ENCODE measurements at regions not wholly inside any gene's neighbourhood (a gene's known extent, or its start where the extent isn't known, plus 50 kb on each side); places are given as distances from the start of the nearest gene placed in this dataset.
"Not testable (repeated sequence)": the region's sequence is repeated elsewhere in the genome, so short reads cannot be mapped to it uniquely, and the experiment has no call there.

DNA sequence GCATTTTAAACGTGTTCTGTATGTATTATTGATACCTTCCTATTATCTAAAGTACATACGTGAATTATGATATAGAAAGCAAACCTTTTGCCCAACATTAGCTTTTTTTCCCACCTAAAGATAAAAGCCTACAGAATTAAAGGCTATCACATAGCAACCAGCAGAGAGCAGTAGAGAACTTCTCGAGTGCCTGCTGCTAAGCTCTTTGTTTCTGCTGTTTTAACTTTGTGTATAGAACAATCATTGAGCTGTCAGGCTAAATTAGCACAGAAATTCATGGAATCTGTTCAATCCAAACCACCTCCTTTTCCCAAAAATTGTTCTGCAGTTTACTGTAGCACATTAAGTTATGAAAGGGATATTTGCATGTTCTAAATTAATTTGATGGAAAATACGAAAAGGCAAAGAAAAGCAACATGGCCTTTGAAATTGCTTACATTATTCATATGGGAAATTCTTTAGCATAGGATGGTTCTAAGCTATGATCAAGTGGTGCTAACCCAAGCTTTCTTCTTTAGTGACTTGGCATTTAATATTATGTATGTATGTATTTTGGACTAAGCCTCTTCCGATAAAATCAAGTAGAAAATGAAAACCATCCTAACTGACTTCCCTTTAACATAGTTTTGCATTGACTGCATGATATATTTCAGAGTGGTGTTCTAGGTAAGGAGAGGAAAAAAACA, 1288.5 kb downstream of the GATA3 start:
- no peaks in the 10 kb centered on the region for H3K9me3 ChIP-seq (ENCODE audit: control insufficient read depth, low read depth, low read length)
- no peak overlapping the region for H3K4me2 ChIP-seq (ENCODE audit: control insufficient read depth, extremely low read depth, insufficient read depth, low read depth, low read length)
- no peak overlapping the region for H3K9ac ChIP-seq (ENCODE audit: control insufficient read depth, extremely low read depth, insufficient read depth, low read length)
- H3K9me1 ChIP-seq (ENCODE audit: control insufficient read depth, extremely low read depth, insufficient read depth, low read length) = no peaks in the 10 kb centered on the region
- TF ChIP-seq, protein P1, sequence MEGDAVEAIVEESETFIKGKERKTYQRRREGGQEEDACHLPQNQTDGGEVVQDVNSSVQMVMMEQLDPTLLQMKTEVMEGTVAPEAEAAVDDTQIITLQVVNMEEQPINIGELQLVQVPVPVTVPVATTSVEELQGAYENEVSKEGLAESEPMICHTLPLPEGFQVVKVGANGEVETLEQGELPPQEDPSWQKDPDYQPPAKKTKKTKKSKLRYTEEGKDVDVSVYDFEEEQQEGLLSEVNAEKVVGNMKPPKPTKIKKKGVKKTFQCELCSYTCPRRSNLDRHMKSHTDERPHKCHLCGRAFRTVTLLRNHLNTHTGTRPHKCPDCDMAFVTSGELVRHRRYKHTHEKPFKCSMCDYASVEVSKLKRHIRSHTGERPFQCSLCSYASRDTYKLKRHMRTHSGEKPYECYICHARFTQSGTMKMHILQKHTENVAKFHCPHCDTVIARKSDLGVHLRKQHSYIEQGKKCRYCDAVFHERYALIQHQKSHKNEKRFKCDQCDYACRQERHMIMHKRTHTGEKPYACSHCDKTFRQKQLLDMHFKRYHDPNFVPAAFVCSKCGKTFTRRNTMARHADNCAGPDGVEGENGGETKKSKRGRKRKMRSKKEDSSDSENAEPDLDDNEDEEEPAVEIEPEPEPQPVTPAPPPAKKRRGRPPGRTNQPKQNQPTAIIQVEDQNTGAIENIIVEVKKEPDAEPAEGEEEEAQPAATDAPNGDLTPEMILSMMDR (optimal IDR thresholded peaks at IDR 0.05 in 1 of 3, IDR thresholded peaks at IDR 0.05 in 1 of 3, conservative IDR thresholded peaks at IDR 0.05 in 1 of 3; ENCODE audit: extremely low read depth in 1 of 3, insufficient read depth in 2 of 3, low read length in 3 of 3) = peak in 2 of 3 experiments; percentile 71 to 78
- no peak for TF ChIP-seq EZH2 (IDR thresholded peaks at IDR 0.05; ENCODE audit: low read length)
- H3K27ac ChIP-seq (ENCODE audit: control insufficient read depth, insufficient read depth, low read length) = no peak overlapping the region
- H3K79me2 ChIP-seq (ENCODE audit: control insufficient read depth, insufficient read depth, low read length) = no peaks in the 10 kb centered on the region
- dilution Hi-C loops (cut with MboI; ENCODE audit: extremely low pct_ligation_motif_present, low sequenced_read_pairs) = no loop called here
- FAIRE-seq (no peak), DNase-seq (ENCODE audit: low read depth, low spot score) (no peak)
- H3K36me3 ChIP-seq (ENCODE audit: control insufficient read depth in 2 of 2, extremely low read depth in 1 of 2, insufficient read depth in 2 of 2, low read length in 2 of 2) = no peaks in the 10 kb centered on the region
- no peak overlapping the region for H3K4me3 ChIP-seq (ENCODE audit: control insufficient read depth in 2 of 3, extremely low read depth in 1 of 3, insufficient read depth in 2 of 3, low read depth in 1 of 3, low read length in 3 of 3)
- no peak overlapping the region for H2AFZ ChIP-seq (ENCODE audit: control insufficient read depth, low read length)
- H3K4me1 ChIP-seq (ENCODE audit: control insufficient read depth, extremely low read depth, insufficient read depth, low read length) = no peaks in the 10 kb centered on the region
- H4K20me1 ChIP-seq (ENCODE audit: control insufficient read depth, extremely low read depth, insufficient read depth, low read length) = no peaks in the 10 kb centered on the region
- no peaks in the 10 kb centered on the region for H3K27me3 ChIP-seq (ENCODE audit: control insufficient read depth, extremely low read depth, insufficient read depth, low read length)

DNA sequence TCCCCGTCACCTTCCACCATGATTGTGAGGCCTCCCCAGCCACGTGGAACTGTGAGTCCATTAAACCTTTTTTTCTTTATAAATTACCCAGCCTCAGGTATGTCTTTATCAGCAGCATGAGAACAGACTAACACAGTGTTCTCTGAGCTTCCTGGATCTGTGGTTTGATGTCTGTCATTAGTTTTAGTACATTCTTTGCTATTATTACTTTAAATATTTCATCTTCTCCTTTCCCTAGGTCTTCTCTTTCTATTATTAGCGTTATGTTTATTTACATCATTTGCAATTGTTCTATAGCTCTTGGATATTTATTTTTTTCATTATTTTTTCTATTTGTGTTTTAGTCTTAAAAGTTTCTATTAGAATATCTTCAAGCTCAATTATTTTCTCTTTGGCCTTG, 1293.4 kb downstream of the GATA3 start:
- H3K36me3 ChIP-seq (ENCODE audit: control insufficient read depth in 2 of 2, extremely low read depth in 1 of 2, insufficient read depth in 2 of 2, low read length in 2 of 2); H3K9me1 ChIP-seq (ENCODE audit: control insufficient read depth, extremely low read depth, insufficient read depth, low read length); H2AFZ ChIP-seq (ENCODE audit: control insufficient read depth, low read length); H3K9me3 ChIP-seq (ENCODE audit: control insufficient read depth, low read depth, low read length); H3K4me3 ChIP-seq (ENCODE audit: control insufficient read depth in 2 of 3, extremely low read depth in 1 of 3, insufficient read depth in 2 of 3, low read depth in 1 of 3, low read length in 3 of 3); H3K9ac ChIP-seq (ENCODE audit: control insufficient read depth, extremely low read depth, insufficient read depth, low read length); H3K4me1 ChIP-seq (ENCODE audit: control insufficient read depth, extremely low read depth, insufficient read depth, low read length); H3K4me2 ChIP-seq (ENCODE audit: control insufficient read depth, extremely low read depth, insufficient read depth, low read depth, low read length); H4K20me1 ChIP-seq (ENCODE audit: control insufficient read depth, extremely low read depth, insufficient read depth, low read length); H3K27ac ChIP-seq (ENCODE audit: control insufficient read depth, insufficient read depth, low read length); FAIRE-seq; DNase-seq (ENCODE audit: low read depth, low spot score); dilution Hi-C loops (cut with MboI; ENCODE audit: extremely low pct_ligation_motif_present, low sequenced_read_pairs); H3K27me3 ChIP-seq (ENCODE audit: control insufficient read depth, extremely low read depth, insufficient read depth, low read length); H3K79me2 ChIP-seq (ENCODE audit: control insufficient read depth, insufficient read depth, low read length): not testable (repeated sequence)

DNA sequence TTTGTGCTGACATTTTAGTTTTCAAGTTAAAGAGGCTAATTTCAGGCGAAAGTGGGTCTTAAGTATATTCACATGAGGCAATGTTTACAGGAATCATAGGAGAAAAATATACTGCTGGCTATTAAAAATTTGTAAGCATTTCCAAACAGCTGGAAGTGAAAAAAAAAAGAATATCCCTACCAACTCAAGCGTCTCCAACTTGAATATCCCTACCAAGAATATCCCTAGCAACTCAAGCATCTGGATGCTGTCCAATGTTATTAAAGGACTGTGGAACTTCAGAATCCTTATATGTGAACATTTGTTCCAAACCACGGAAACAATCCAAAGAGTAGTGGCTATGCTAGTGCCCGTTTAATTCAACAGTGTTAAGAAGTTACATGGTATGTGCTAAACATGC, 1303.0 kb downstream of the GATA3 start:
- H3K27me3 ChIP-seq (ENCODE audit: control insufficient read depth, extremely low read depth, insufficient read depth, low read length) = no peaks in the 10 kb centered on the region
- no peak overlapping the region for H3K27ac ChIP-seq (ENCODE audit: control insufficient read depth, insufficient read depth, low read length)
- no peaks in the 10 kb centered on the region for H3K36me3 ChIP-seq (ENCODE audit: control insufficient read depth in 2 of 2, extremely low read depth in 1 of 2, insufficient read depth in 2 of 2, low read length in 2 of 2)
- FAIRE-seq (no peak), DNase-seq (ENCODE audit: low read depth, low spot score) (no peak)
- no peaks in the 10 kb centered on the region for H3K9me3 ChIP-seq (ENCODE audit: control insufficient read depth, low read depth, low read length)
- no peak for TF ChIP-seq EZH2 (IDR thresholded peaks at IDR 0.05; ENCODE audit: low read length)
- TF ChIP-seq, protein P1 (optimal IDR thresholded peaks at IDR 0.05 in 1 of 3, IDR thresholded peaks at IDR 0.05 in 1 of 3, conservative IDR thresholded peaks at IDR 0.05 in 1 of 3; ENCODE audit: extremely low read depth in 1 of 3, insufficient read depth in 2 of 3, low read length in 3 of 3) = no peak
- dilution Hi-C loops (cut with MboI; ENCODE audit: extremely low pct_ligation_motif_present, low sequenced_read_pairs) = no loop called here
- no peaks in the 10 kb centered on the region for H3K79me2 ChIP-seq (ENCODE audit: control insufficient read depth, insufficient read depth, low read length)
- H3K4me1 ChIP-seq (ENCODE audit: control insufficient read depth, extremely low read depth, insufficient read depth, low read length) = no peaks in the 10 kb centered on the region
- no peak overlapping the region for H3K4me2 ChIP-seq (ENCODE audit: control insufficient read depth, extremely low read depth, insufficient read depth, low read depth, low read length)
- H3K4me3 ChIP-seq (ENCODE audit: control insufficient read depth in 2 of 3, extremely low read depth in 1 of 3, insufficient read depth in 2 of 3, low read depth in 1 of 3, low read length in 3 of 3) = no peak overlapping the region
- H3K9ac ChIP-seq (ENCODE audit: control insufficient read depth, extremely low read depth, insufficient read depth, low read length) = no peak overlapping the region
- no peaks in the 10 kb centered on the region for H3K9me1 ChIP-seq (ENCODE audit: control insufficient read depth, extremely low read depth, insufficient read depth, low read length)
- no peak overlapping the region for H2AFZ ChIP-seq (ENCODE audit: control insufficient read depth, low read length)
- H4K20me1 ChIP-seq (ENCODE audit: control insufficient read depth, extremely low read depth, insufficient read depth, low read length) = no peaks in the 10 kb centered on the region
